ENCODE measurements at regions not wholly inside any gene's neighbourhood (a gene's known extent, or its start where the extent isn't known, plus 50 kb on each side); places are given as distances from the start of the nearest gene placed in this dataset.

GRCh38 chr5:10169359-10169758 lies 80.3 kb downstream of the ATPSCKMT start:
- peaks cover 4 to 27% (median 19%) of the 10 kb centered on the region in 7 donors for H3K9me3 Mint-ChIP-seq
- H3K4me3 ChIP-seq (replicated peaks in 1 of 3; ENCODE audit: low read depth in 2 of 3, low read length in 3 of 3): no peak overlapping the region
- H2AFZ ChIP-seq (ENCODE audit: insufficient read depth, low read depth, low read length, poor library complexity, severe bottlenecking): no peak overlapping the region
- H3K4me2 ChIP-seq (replicated peaks; ENCODE audit: extremely low read depth, low read length, poor library complexity, severe bottlenecking): no peak overlapping the region
- no peak overlapping the region for H3K27ac Mint-ChIP-seq
- peaks cover 12 to 18% of the 10 kb centered on the region in 2 donors for H3K9me3 ChIP-seq (replicated peaks in 1 of 2; ENCODE audit: control insufficient read depth in 1 of 2, insufficient read depth in 1 of 2, low read length in 2 of 2)
- peaks cover 11 to 15% of the 10 kb centered on the region in 2 donors for H3K4me1 ChIP-seq (ENCODE audit: control insufficient read depth in 1 of 2, insufficient read depth in 2 of 2, low read length in 2 of 2)
- H3K4me1 Mint-ChIP-seq: peaks cover 24% of the 10 kb centered on the region
- H3K27me3 ChIP-seq (ENCODE audit: control insufficient read depth in 2 of 2, insufficient read depth in 2 of 2, low read length in 2 of 2): no peaks in the 10 kb centered on the region
- H3K36me3 ChIP-seq (replicated peaks in 1 of 2; ENCODE audit: control insufficient read depth in 1 of 2, insufficient read depth in 2 of 2, low read length in 2 of 2): no peaks in the 10 kb centered on the region
- no peak overlapping the region for H3K27ac ChIP-seq (ENCODE audit: low read depth in 1 of 2, low read length in 2 of 2)
- H3K9ac ChIP-seq (ENCODE audit: insufficient read depth, low read length, poor library complexity, severe bottlenecking): no peak overlapping the region
- H3K27me3 Mint-ChIP-seq (ENCODE audit: low read depth in 3 of 3): peaks cover 0 to 2% (median 1%) of the 10 kb centered on the region in 3 donors
- 93% methylated on average over 6 of the region's 6 CpGs for WGBS (ENCODE audit: insufficient coverage)
- TF ChIP-seq, protein P1, sequence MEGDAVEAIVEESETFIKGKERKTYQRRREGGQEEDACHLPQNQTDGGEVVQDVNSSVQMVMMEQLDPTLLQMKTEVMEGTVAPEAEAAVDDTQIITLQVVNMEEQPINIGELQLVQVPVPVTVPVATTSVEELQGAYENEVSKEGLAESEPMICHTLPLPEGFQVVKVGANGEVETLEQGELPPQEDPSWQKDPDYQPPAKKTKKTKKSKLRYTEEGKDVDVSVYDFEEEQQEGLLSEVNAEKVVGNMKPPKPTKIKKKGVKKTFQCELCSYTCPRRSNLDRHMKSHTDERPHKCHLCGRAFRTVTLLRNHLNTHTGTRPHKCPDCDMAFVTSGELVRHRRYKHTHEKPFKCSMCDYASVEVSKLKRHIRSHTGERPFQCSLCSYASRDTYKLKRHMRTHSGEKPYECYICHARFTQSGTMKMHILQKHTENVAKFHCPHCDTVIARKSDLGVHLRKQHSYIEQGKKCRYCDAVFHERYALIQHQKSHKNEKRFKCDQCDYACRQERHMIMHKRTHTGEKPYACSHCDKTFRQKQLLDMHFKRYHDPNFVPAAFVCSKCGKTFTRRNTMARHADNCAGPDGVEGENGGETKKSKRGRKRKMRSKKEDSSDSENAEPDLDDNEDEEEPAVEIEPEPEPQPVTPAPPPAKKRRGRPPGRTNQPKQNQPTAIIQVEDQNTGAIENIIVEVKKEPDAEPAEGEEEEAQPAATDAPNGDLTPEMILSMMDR (IDR thresholded peaks at IDR 0.05): no peak
- H4K20me1 ChIP-seq (ENCODE audit: insufficient read depth, low read length): no peaks in the 10 kb centered on the region
- no peaks in the 10 kb centered on the region for H3K36me3 Mint-ChIP-seq
- H3K4me3 Mint-ChIP-seq: no peak overlapping the region
- no peaks in the 10 kb centered on the region for H3K79me2 ChIP-seq (ENCODE audit: insufficient read depth, low read length)
- intact Hi-C loops (cut with micrococcal nuclease): no loop called here
- DNase-seq: no peak

- Mint-ChIP-seq H3K9me3 (peaks cover 4 to 27% (median 20%) of the 10 kb centered on the region in 7 donors), H3K27me3 (ENCODE audit: low read depth in 3 of 3) (peaks cover 2 to 5% (median 2%) of the 10 kb centered on the region in 3 donors), H3K27ac (no peak overlapping the region), H3K4me3 (no peak overlapping the region), H3K4me1 (peaks cover 14% of the 10 kb centered on the region), H3K36me3 (no peaks in the 10 kb centered on the region)
- Histone ChIP-seq H3K79me2 (ENCODE audit: insufficient read depth, low read length) (no peaks in the 10 kb centered on the region), H4K20me1 (ENCODE audit: insufficient read depth, low read length) (no peaks in the 10 kb centered on the region), H2AFZ (ENCODE audit: insufficient read depth, low read depth, low read length, poor library complexity, severe bottlenecking) (no peak overlapping the region), H3K27ac (ENCODE audit: low read depth in 1 of 2, low read length in 2 of 2) (no peak overlapping the region), H3K4me1 (ENCODE audit: control insufficient read depth in 1 of 2, insufficient read depth in 2 of 2, low read length in 2 of 2) (peaks cover 3 to 6% of the 10 kb centered on the region in 2 donors), H3K4me2 (replicated peaks; ENCODE audit: extremely low read depth, low read length, poor library complexity, severe bottlenecking) (no peak overlapping the region), H3K9me3 (replicated peaks in 1 of 2; ENCODE audit: control insufficient read depth in 1 of 2, insufficient read depth in 1 of 2, low read length in 2 of 2) (peaks cover 12 to 18% of the 10 kb centered on the region in 2 donors), H3K4me3 (replicated peaks in 1 of 3; ENCODE audit: low read depth in 2 of 3, low read length in 3 of 3) (no peak overlapping the region), H3K9ac (ENCODE audit: insufficient read depth, low read length, poor library complexity, severe bottlenecking) (no peak overlapping the region), H3K27me3 (ENCODE audit: control insufficient read depth in 2 of 2, insufficient read depth in 2 of 2, low read length in 2 of 2) (no peaks in the 10 kb centered on the region), H3K36me3 (replicated peaks in 1 of 2; ENCODE audit: control insufficient read depth in 1 of 2, insufficient read depth in 2 of 2, low read length in 2 of 2) (no peaks in the 10 kb centered on the region)
- intact Hi-C loops (cut with micrococcal nuclease): no loop called here
- no peak for DNase-seq
- TF ChIP-seq, protein P1 (IDR thresholded peaks at IDR 0.05): no peak
- 96% methylated on average over 8 of the region's 8 CpGs for WGBS (ENCODE audit: insufficient coverage)
Measured at GRCh38 chr5:10168254-10168653, 81.4 kb downstream of the ATPSCKMT start.
